Ovary (tissue), 7 donors: ENCODE measurements at regions not wholly inside any gene's neighbourhood (a gene's known extent, or its start where the extent isn't known, plus 50 kb on each side); places are given as distances from the start of the nearest gene placed in this dataset.

Experiments used
- DNase-seq, 5 donors: peaks; one replicate each; pipeline ENCODE4 v3.0.0-alpha.2; 2019 to 2020
- H3K27ac ChIP-seq, 2 donors: fragments of 200-600 bp; one replicate each; pipeline versions ENCODE4 v1.5.1 to v1.8.0; 2019 to 2022
- H3K27me3 ChIP-seq: fragments of 200-600 bp; one replicate; pipeline ENCODE4 v1.8.0; 2022
- H3K36me3 ChIP-seq: fragments of 200-600 bp; sonication (generic); one replicate; pipeline ENCODE4 v1.5.1; 2019
- H3K4me1 ChIP-seq: one replicate; pipeline ENCODE4 v1.8.1; 2013; ENCODE audit warnings: mild to moderate bottlenecking, moderate library complexity; ENCODE audit not compliant: insufficient read depth
- H3K4me3 ChIP-seq: fragments of 200-600 bp; sonication (generic); one replicate; pipeline ENCODE4 v1.5.1; 2017
- H3K9me3 ChIP-seq, 2 donors: fragments of 200-600 bp in 1 of 2; sonication (generic) in 1 of 2; one replicate each; pipeline versions ENCODE4 v1.5.1 to v1.8.1; 2013 to 2019; ENCODE audit warnings: mild to moderate bottlenecking in 1 of 2, moderate library complexity in 1 of 2
- EP300 ChIP-seq: sonication (generic); formaldehyde crosslinking; IDR thresholded peaks from one replicate; pipeline ENCODE4 v1.6.1; 2017; ENCODE audit warnings: antibody characterized with exemption
- POLR2A ChIP-seq: fragments of 450-650 bp; IDR thresholded peaks from one replicate; pipeline ENCODE4 v1.6.1; 2017; ENCODE audit warnings: antibody characterized with exemption, mild to moderate bottlenecking, moderate library complexity
- WGBS, 3 donors: extraction: QIAGEN DNeasy Blood & Tissue Kit in 1 of 3; methylation state at CpG; one replicate each; pipeline versions ENCODE4 v1.1.5 to v1.1.7; 2013 to 2017; 5-methylcytosine and 5-hydroxymethylcytosine counted together
- intact Hi-C, 4 donors: fragments of 100-400 bp; cut with DNase I; formaldehyde crosslinking; loops; one replicate each; pipeline versions ENCODE4 v1.11.0 to v1.15.1; 2022 to 2023
- TF ChIP-seq, protein P1 (sequence below), 3 donors: fragments of 450-650 bp in 2 of 3; fragments of 200-600 bp in 1 of 3; IDR thresholded peaks; one replicate each; pipeline versions ENCODE4 v1.5.1 to v1.8.0; 2016 to 2022; ENCODE audit warnings: antibody characterized with exemption in 3 of 3, mild to moderate bottlenecking in 1 of 3
- donor health status: DM: no; HTN: no; CAD: no; lungs with moderate emphysema.
- donor health status: DM: no; HTN: no; CAD: no.
- donor health status: Bipolar disorder and iron deficiency.
- donor health status: DM: no; HTN: no; CAD: no.
- donor health status: DM: yes; HTN: yes; CAD: no.

DNA sequence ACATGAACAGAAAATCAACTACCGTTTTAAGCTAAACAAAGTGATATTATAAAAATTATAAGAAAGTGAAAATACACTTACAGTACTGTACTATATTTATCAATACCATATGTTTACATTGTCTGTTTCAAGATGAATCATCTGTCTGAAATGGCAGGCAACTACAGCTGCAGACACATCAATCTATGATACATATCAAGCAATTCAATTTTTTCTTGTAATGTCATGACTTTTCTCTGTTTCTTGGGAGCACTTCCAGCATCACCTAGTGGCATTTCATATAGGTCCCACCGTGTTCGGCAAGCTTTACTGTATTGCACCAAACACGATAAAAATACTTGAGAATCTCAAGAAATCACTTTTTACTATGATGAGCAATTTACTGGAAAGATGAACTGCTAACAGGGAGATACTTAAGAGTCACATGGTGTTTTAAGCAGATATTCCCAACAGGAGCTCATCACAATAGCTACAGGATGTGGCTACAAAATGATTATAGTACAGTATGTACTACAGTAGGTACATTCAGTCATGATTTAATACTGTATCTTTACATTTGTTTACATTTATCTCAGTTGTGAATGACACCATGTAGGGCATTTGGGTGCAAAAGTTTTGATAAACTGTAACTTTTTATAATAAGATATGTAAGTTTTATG, 207.4 kb downstream of the ADAM29 start:
- intact Hi-C loops, result no loop called here
- TF ChIP-seq POLR2A, result no peak
- TF ChIP-seq, protein P1, sequence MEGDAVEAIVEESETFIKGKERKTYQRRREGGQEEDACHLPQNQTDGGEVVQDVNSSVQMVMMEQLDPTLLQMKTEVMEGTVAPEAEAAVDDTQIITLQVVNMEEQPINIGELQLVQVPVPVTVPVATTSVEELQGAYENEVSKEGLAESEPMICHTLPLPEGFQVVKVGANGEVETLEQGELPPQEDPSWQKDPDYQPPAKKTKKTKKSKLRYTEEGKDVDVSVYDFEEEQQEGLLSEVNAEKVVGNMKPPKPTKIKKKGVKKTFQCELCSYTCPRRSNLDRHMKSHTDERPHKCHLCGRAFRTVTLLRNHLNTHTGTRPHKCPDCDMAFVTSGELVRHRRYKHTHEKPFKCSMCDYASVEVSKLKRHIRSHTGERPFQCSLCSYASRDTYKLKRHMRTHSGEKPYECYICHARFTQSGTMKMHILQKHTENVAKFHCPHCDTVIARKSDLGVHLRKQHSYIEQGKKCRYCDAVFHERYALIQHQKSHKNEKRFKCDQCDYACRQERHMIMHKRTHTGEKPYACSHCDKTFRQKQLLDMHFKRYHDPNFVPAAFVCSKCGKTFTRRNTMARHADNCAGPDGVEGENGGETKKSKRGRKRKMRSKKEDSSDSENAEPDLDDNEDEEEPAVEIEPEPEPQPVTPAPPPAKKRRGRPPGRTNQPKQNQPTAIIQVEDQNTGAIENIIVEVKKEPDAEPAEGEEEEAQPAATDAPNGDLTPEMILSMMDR (IDR thresholded peaks at IDR 0.05), result no peak
- TF ChIP-seq EP300, result no peak
- Histone ChIP-seq H3K27me3 (no peaks in the 10 kb centered on the region), H3K9me3 (no peaks in the 10 kb centered on the region), H3K4me1 (no peaks in the 10 kb centered on the region), H3K4me3 (no peak overlapping the region), H3K27ac (no peak overlapping the region), H3K36me3 (no peaks in the 10 kb centered on the region)
- DNase-seq, result no peak
- WGBS, 3 donors, result 87 to 90% (median 88%) methylated on average over 4 of the region's 4 CpGs

DNA sequence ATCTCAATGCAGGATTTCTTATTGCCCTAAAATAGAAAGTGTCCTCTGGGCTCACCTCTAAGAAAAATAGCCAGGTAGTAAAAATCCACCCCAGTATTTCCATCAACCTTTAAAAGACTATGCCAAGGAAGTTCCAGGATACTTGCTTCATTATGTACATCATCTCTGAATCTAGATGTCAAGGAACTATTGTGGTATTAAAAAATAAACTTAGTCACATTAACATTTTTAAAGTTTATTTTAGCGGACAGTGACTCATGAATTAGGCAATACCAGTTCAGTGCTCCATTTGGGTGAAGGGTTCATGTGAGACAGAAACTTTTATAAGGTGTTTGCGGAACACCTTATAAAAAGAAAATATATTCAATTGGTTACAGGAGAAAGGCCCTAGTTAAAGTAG, 209.2 kb downstream of the ADAM29 start:
- Histone ChIP-seq H3K4me3 (no peak overlapping the region), H3K4me1 (no peaks in the 10 kb centered on the region), H3K27ac (no peak overlapping the region), H3K9me3 (no peaks in the 10 kb centered on the region), H3K27me3 (no peaks in the 10 kb centered on the region), H3K36me3 (no peaks in the 10 kb centered on the region)
- no peak for DNase-seq
- WGBS, 3 donors, result 77 to 93% (median 89%) methylated on average over 2 of the region's 2 CpGs
- no peak for TF ChIP-seq POLR2A
- TF ChIP-seq, protein P1 (IDR thresholded peaks at IDR 0.05), result no peak
- TF ChIP-seq EP300, result no peak
- intact Hi-C loops, result no loop called here

DNA sequence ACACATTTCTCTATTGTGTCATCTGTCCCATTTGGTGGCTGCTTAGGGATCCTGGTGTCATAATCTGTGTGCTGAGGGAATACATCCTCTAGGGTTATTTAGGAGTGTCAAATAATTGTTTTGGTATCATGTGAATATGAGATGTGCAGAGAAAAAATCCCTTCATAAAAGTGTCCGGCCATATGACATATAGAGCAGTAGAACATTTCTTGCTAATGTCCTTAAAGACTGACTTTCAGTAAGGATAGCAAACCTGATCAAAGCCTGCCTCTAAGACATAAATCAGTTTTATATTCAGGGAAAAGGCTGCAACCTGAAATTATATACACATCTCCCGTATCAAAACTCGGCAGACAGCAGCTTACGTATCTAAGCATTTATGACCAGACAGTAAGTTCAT, 211.6 kb downstream of the ADAM29 start:
- TF ChIP-seq EP300 (no peak), POLR2A (no peak)
- TF ChIP-seq, protein P1 (IDR thresholded peaks at IDR 0.05), result no peak
- Histone ChIP-seq H3K27me3 (no peaks in the 10 kb centered on the region), H3K4me1 (no peaks in the 10 kb centered on the region), H3K9me3 (no peaks in the 10 kb centered on the region), H3K4me3 (no peak overlapping the region), H3K27ac (no peak overlapping the region), H3K36me3 (no peaks in the 10 kb centered on the region)
- 66 to 94% (median 90%) methylated on average over 4 of the region's 4 CpGs for WGBS, 3 donors
- DNase-seq, result no peak
- intact Hi-C loops, result no loop called here

DNA sequence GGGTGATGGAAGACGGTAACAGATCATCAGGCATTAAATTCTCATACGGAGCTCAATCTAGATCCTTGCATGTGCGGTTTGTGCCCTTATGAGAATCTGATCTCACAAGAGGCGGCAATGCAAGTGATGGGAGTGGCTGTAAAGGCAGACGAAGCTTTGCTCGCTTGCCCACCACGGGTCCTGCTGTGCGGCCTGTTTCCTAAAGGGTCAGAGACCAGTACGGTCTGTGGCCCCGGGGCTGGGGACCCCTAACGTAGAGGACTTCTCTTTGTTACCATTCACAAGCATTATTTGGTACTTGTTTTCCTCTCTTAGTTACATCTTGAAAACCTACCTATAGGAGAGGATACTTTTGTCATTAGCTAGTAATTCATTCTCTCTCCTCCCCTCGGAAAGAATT, 221.0 kb downstream of the ADAM29 start:
- 90 to 94% (median 94%) methylated on average over 12 of the region's 12 CpGs for WGBS, 3 donors
- no peak for DNase-seq
- H3K9me3 ChIP-seq, result no peaks in the 10 kb centered on the region
- intact Hi-C loops, result no loop called here
- H3K36me3 ChIP-seq, result no peaks in the 10 kb centered on the region
- no peaks in the 10 kb centered on the region for H3K4me1 ChIP-seq
- no peak for TF ChIP-seq EP300
- TF ChIP-seq POLR2A, result no peak
- TF ChIP-seq, protein P1 (IDR thresholded peaks at IDR 0.05), result no peak
- no peak overlapping the region for H3K27ac ChIP-seq
- no peak overlapping the region for H3K4me3 ChIP-seq
- H3K27me3 ChIP-seq, result no peaks in the 10 kb centered on the region

DNA sequence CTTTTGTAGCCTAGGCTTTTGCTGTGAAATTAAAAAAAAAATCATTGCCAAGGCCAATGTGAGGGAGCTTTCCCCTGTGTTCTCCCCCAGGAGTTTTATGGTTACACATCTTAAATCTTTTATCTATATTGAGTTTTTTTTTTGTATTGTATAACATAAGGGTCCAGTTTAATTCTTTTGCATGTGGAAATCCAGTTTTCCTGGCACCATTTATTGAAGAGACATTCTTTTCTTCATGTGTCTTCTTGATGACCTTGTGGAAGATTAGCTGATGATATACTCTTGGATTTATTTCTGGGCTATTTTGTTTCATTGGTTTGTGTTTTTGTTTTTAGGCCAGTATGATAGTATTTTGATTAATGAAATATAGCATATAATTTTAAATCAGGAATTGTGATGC, 225.0 kb downstream of the ADAM29 start:
- no peak for DNase-seq
- H3K27ac ChIP-seq, result no peak overlapping the region
- intact Hi-C loops, result no loop called here
- H3K4me3 ChIP-seq, result no peak overlapping the region
- no peaks in the 10 kb centered on the region for H3K36me3 ChIP-seq
- no peaks in the 10 kb centered on the region for H3K27me3 ChIP-seq
- H3K4me1 ChIP-seq, result no peaks in the 10 kb centered on the region
- no peaks in the 10 kb centered on the region for H3K9me3 ChIP-seq
- TF ChIP-seq POLR2A, result no peak
- TF ChIP-seq, protein P1 (IDR thresholded peaks at IDR 0.05), result no peak
- no peak for TF ChIP-seq EP300
